Activated CD4-positive, alpha-beta T cell treated with anti-CD3 and anti-CD28 coated beads, Interleukin-2, amount 10 ng/mL, durations not matched to agents 7 days and 5 days (primary cell): ENCODE measurements at regions not wholly inside any gene's neighbourhood (a gene's known extent, or its start where the extent isn't known, plus 50 kb on each side); places are given as distances from the start of the nearest gene placed in this dataset.

Experiments used
- CTCF ChIA-PET: fragments of 350-600 bp; sonication (Branson Sonifier 250); formaldehyde crosslinking; loops from one replicate; lab custom pipeline; 2021; ENCODE audit warnings: antibody characterized with exemption; lab: Charles Lee
- POLR2A ChIA-PET: fragments of 350-600 bp; sonication (Branson Sonifier 250); formaldehyde crosslinking; loops from one replicate; lab custom pipeline; 2021; ENCODE audit warnings: antibody characterized with exemption; lab: Charles Lee
- DNase-seq: peaks from one replicate; pipeline ENCODE4 v3.0.0-alpha.2; 2020
- H3K27ac Mint-ChIP-seq: one replicate; pipeline ENCODE4 v1.8.0; 2021; ENCODE audit warnings: mild to moderate bottlenecking, moderate library complexity, mixed read lengths
- H3K27me3 Mint-ChIP-seq: one replicate; pipeline ENCODE4 v1.8.0; 2021; ENCODE audit warnings: mixed read lengths
- H3K36me3 Mint-ChIP-seq: one replicate; pipeline ENCODE4 v1.8.0; 2021; ENCODE audit warnings: low read depth, mixed read lengths
- H3K4me1 Mint-ChIP-seq: one replicate; pipeline ENCODE4 v1.8.0; 2021; ENCODE audit warnings: mixed read lengths
- H3K4me3 Mint-ChIP-seq: one replicate; pipeline ENCODE4 v1.8.0; 2021; ENCODE audit warnings: mild to moderate bottlenecking, moderate library complexity, mixed read lengths
- H3K9me3 Mint-ChIP-seq: one replicate; pipeline ENCODE4 v1.8.0; 2021; ENCODE audit warnings: mixed read lengths

DNA sequence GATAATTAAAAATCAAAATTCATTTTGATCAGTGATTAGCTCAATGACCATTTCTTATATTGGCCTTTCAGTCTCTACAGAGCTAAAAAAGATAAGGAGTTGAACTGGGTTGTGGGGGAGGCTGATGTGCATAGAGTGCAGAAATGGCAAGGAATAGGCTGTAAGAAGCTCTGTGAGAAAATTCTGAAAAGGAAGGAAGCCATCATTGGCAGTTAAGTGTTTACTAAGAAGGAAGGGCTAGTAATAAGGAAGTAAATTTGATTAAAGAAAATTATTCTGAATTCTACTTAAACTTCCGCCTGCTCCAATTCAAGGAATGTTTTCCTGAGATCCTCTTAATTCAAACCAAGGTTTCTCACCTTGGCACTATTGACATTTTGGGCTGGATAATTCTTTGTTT, 187.5 kb downstream of the MZT1 start:
- Mint-ChIP-seq H3K27me3 (no peaks in the 10 kb centered on the region), H3K4me1 (no peaks in the 10 kb centered on the region), H3K4me3 (no peak overlapping the region), H3K27ac (no peak overlapping the region), H3K9me3 (no peaks in the 10 kb centered on the region), H3K36me3 (no peaks in the 10 kb centered on the region)
- CTCF ChIA-PET: no interaction called here
- POLR2A ChIA-PET: no interaction called here
- DNase-seq: no peak

- no peaks in the 10 kb centered on the region for H3K27me3 Mint-ChIP-seq
- no peak overlapping the region for H3K27ac Mint-ChIP-seq
- H3K9me3 Mint-ChIP-seq: no peaks in the 10 kb centered on the region
- ChIA-PET POLR2A (no interaction called here), CTCF (interaction anchor here (0.6 kb wide), 1 partner anchor 746 kb away, joined by 3 read pairs; no protein-coding TSS in a partner anchor)
- no peaks in the 10 kb centered on the region for H3K4me1 Mint-ChIP-seq
- no peaks in the 10 kb centered on the region for H3K36me3 Mint-ChIP-seq
- no peak for DNase-seq
- H3K4me3 Mint-ChIP-seq: no peak overlapping the region
These were observed 189.6 kb downstream of the MZT1 start for GRCh38 chr13:72537782-72538181.

GRCh38 chr13:72537395-72537780, 190.0 kb downstream of the MZT1 start:
- H3K27me3 Mint-ChIP-seq: no peaks in the 10 kb centered on the region
- H3K4me3 Mint-ChIP-seq: no peak overlapping the region

DNA sequence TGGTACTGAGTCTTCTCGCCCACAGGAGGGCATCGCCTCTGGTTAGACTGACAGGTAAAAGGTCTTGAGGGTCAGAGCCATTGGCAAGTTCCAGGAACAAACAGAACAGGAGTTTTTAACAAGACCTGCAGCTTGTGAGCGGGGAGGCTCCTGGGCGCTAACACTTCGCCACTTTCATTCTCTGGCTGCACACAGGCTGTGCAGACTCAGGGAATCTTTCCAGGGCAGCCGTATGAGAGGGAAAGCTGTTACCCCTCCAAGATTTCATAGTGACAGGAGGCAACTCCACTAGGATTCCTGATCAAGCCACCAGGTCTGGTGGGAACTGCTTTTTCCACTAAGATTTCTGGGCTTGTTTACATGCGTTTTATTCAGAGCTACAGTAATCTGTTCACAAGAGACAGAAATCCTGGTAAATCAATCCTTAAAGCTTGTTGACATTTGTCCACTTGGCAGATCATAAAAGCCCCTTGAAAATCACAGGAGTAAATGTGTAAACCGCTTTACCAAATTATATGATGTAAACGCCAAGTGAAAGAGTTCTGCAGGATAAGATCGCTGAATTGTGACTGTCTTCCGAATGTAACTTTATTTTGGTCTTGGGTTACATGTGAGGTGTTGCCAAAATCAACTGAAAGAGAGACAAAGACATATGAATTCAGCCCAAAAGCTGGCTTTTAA, 190.6 kb downstream of the MZT1 start:
- no peak overlapping the region for H3K4me3 Mint-ChIP-seq
- POLR2A ChIA-PET: no interaction called here
- no peaks in the 10 kb centered on the region for H3K36me3 Mint-ChIP-seq

More at GRCh38 chr13:72537395-72537780, 190.0 kb downstream of the MZT1 start:
- no peak for DNase-seq
- Mint-ChIP-seq H3K9me3 (no peaks in the 10 kb centered on the region), H3K4me1 (no peaks in the 10 kb centered on the region), H3K36me3 (no peaks in the 10 kb centered on the region), H3K27ac (no peak overlapping the region)
- CTCF ChIA-PET: no interaction called here
- POLR2A ChIA-PET: no interaction called here

GRCh38 chr13:72534951-72535640, 192.3 kb downstream of the MZT1 start:
- no peak overlapping the region for H3K27ac Mint-ChIP-seq
- ChIA-PET CTCF (no interaction called here), POLR2A (no interaction called here)
- no peaks in the 10 kb centered on the region for H3K27me3 Mint-ChIP-seq
- no peaks in the 10 kb centered on the region for H3K36me3 Mint-ChIP-seq
- H3K4me1 Mint-ChIP-seq: no peaks in the 10 kb centered on the region
- no peak overlapping the region for H3K4me3 Mint-ChIP-seq
- DNase-seq: no peak
- H3K9me3 Mint-ChIP-seq: no peaks in the 10 kb centered on the region

More for the DNA sequence above, 190.6 kb downstream of the MZT1 start:
- H3K27ac Mint-ChIP-seq: no peak overlapping the region
- CTCF ChIA-PET: no interaction called here
- no peaks in the 10 kb centered on the region for H3K4me1 Mint-ChIP-seq
- H3K27me3 Mint-ChIP-seq: no peaks in the 10 kb centered on the region
- H3K9me3 Mint-ChIP-seq: no peaks in the 10 kb centered on the region
- no peak for DNase-seq

DNA sequence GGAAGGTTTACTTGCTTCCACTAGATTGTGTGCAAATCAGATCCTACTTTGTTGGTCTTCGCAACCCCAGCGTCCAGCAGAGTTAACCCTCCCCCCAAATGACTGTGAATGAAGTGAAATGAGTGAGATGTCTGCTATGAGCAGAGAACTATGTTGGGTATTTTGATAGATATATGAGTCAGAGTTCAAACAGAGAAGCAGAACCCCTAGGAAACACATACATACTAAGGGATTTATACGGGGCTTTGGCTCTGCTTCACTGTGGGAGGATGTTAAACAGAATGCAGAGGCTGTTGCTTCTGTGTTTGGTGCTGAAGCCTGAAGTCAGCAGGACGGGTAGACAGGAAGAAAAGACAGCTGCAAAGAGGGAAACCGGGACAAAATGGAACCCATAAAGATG, 197.0 kb downstream of the MZT1 start:
- Mint-ChIP-seq H3K4me1 (no peaks in the 10 kb centered on the region), H3K36me3 (no peaks in the 10 kb centered on the region), H3K27me3 (no peaks in the 10 kb centered on the region), H3K27ac (no peak overlapping the region), H3K9me3 (no peaks in the 10 kb centered on the region), H3K4me3 (no peak overlapping the region)
- CTCF ChIA-PET: no interaction called here
- POLR2A ChIA-PET: no interaction called here
- no peak for DNase-seq

DNA sequence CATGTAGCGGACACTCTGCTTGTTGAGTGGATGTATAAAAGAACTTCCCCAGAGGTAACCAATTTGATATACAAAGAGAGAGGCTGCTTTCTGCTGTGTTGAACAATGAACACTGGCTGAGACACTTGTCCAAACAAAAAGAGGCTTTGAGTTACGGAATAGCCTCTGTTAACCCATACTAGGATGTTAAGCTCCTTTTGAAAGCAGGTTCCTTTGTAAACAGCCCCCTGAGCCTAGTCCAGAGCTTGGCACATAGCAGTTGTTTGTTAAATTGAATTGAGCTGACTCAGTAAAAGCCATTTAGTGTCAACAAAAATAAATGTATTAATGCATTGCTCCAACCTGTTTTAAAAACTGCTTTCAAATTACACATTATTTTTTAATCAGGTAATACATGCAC, 200.1 kb downstream of the MZT1 start:
- H3K9me3 Mint-ChIP-seq: no peaks in the 10 kb centered on the region
- H3K27me3 Mint-ChIP-seq: no peaks in the 10 kb centered on the region
- ChIA-PET CTCF (no interaction called here), POLR2A (no interaction called here)
- no peaks in the 10 kb centered on the region for H3K36me3 Mint-ChIP-seq
- no peak overlapping the region for H3K4me3 Mint-ChIP-seq
- H3K4me1 Mint-ChIP-seq: no peaks in the 10 kb centered on the region
- DNase-seq: no peak
- H3K27ac Mint-ChIP-seq: no peak overlapping the region

- Mint-ChIP-seq H3K27ac (no peak overlapping the region), H3K9me3 (no peaks in the 10 kb centered on the region), H3K36me3 (no peaks in the 10 kb centered on the region), H3K27me3 (no peaks in the 10 kb centered on the region), H3K4me1 (no peaks in the 10 kb centered on the region), H3K4me3 (no peak overlapping the region)
- no peak for DNase-seq
- POLR2A ChIA-PET: no interaction called here
- CTCF ChIA-PET: no interaction called here
These were observed 203.8 kb downstream of the MZT1 start for GRCh38 chr13:72523593-72523992.

GRCh38 chr13:72523049-72523448, 204.4 kb downstream of the MZT1 start:
- Mint-ChIP-seq H3K4me1 (no peaks in the 10 kb centered on the region), H3K9me3 (no peaks in the 10 kb centered on the region), H3K27me3 (no peaks in the 10 kb centered on the region), H3K27ac (no peak overlapping the region), H3K4me3 (no peak overlapping the region), H3K36me3 (no peaks in the 10 kb centered on the region)
- no peak for DNase-seq
- CTCF ChIA-PET: no interaction called here
- POLR2A ChIA-PET: no interaction called here

DNA sequence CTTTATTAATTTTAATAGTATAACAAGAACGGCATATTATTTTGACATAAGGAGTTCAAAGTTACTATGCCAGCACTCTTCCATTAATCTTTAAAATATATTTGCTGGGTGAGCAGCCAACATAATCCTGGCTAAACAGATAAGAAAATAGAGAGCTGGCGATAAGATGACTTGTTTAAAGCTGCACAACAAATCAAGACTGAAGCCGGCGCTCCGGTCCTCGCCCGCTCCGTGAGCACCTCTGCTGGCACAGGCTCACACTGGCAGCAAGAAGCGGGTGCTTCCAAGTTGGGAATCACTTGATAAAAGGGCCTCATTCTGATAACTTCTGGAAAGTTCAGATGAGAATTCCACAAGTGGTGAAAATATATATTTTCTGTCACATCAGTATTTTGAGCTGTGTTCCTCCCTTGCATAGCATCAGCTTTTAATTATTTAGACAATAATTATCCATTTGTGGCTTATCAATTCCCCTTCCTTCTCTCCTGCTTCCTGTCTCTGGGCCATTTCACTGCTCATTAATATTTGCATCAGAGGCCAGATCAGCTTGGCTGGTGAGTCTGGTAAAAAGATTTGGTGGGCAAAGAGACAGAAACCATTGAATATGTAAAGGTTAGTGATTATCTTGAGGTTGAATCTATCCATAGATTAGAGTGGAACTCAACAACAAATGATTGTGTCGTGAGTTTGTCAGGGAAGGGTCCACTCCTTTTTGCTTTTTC, 205.3 kb downstream of the MZT1 start:
- ChIA-PET POLR2A (no interaction called here), CTCF (no interaction called here)
- Mint-ChIP-seq H3K36me3 (no peaks in the 10 kb centered on the region), H3K4me3 (no peak overlapping the region), H3K27me3 (no peaks in the 10 kb centered on the region), H3K9me3 (no peaks in the 10 kb centered on the region), H3K4me1 (no peaks in the 10 kb centered on the region), H3K27ac (no peak overlapping the region)
- DNase-seq: no peak

DNA sequence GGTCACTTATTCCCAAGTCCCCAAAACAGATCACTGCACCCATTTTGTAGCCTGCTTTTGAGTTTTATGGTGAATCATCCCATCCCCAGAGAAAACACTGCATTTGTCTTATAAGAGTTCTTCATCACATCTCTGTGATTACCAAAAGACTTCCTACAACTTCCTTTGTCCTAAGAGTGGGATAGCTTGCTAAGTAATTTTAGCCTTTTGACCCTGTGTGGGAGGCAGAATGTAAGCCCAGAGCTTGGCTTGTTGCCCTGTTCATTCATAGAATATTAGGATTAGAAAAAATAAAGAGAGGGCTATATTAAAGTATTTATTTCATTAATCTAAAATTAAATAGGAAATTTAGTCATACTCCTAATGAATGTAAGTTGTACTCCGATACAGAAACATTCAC, 213.3 kb downstream of the MZT1 start:
- no peaks in the 10 kb centered on the region for H3K36me3 Mint-ChIP-seq
- H3K4me1 Mint-ChIP-seq: no peaks in the 10 kb centered on the region
- ChIA-PET CTCF (no interaction called here), POLR2A (no interaction called here)
- H3K27ac Mint-ChIP-seq: no peak overlapping the region
- no peak overlapping the region for H3K4me3 Mint-ChIP-seq
- H3K27me3 Mint-ChIP-seq: no peaks in the 10 kb centered on the region
- DNase-seq: no peak
- no peaks in the 10 kb centered on the region for H3K9me3 Mint-ChIP-seq

GRCh38 chr13:72508392-72508791, 219.0 kb downstream of the MZT1 start:
- POLR2A ChIA-PET: no interaction called here
- H3K4me3 Mint-ChIP-seq: no peak overlapping the region
- no peaks in the 10 kb centered on the region for H3K9me3 Mint-ChIP-seq
- no peaks in the 10 kb centered on the region for H3K4me1 Mint-ChIP-seq
- H3K36me3 Mint-ChIP-seq: no peaks in the 10 kb centered on the region
- no peaks in the 10 kb centered on the region for H3K27me3 Mint-ChIP-seq
- DNase-seq: no peak
- CTCF ChIA-PET: no interaction called here
- no peak overlapping the region for H3K27ac Mint-ChIP-seq

GRCh38 chr13:72507416-72508199, 219.8 kb downstream of the MZT1 start:
- H3K4me3 Mint-ChIP-seq: no peak overlapping the region
- no peaks in the 10 kb centered on the region for H3K36me3 Mint-ChIP-seq
- CTCF ChIA-PET: no interaction called here
- POLR2A ChIA-PET: no interaction called here
- no peaks in the 10 kb centered on the region for H3K9me3 Mint-ChIP-seq
- H3K27ac Mint-ChIP-seq: no peak overlapping the region
- no peaks in the 10 kb centered on the region for H3K4me1 Mint-ChIP-seq
- no peaks in the 10 kb centered on the region for H3K27me3 Mint-ChIP-seq
- no peak for DNase-seq
